HG03064 (cell line): ENCODE measurements at regions not wholly inside any gene's neighbourhood (a gene's known extent, or its start where the extent isn't known, plus 50 kb on each side); places are given as distances from the start of the nearest gene placed in this dataset.

ENCODE experiments used
- ATAC-seq: cut with Tn5 transposase; IDR thresholded peaks from one replicate; pipeline ENCODE4 v1.9.1; 2021; ENCODE audit warnings: low read depth; ENCODE audit not compliant: unreplicated experiment

DNA sequence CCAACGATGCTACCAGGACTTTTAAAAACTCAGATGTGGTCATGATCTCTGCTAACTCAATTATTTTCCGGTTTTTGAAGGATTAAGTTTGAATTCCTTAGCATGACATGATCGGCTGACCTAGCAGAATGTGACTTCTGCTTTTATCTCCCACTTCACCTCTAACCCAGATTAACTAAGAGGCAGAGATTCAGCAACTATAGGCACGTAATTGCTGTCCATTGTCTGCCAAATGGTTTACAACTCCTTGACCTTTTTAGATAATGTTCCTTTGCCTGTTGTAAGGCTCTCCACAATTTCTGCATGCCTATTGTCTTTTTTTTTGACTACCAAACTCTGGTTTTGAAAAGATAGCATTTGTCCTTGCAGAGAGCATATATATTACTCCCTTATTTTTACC, 268.2 kb downstream of the BRINP1 start:
- ATAC-seq, result no peak

- no peak for ATAC-seq
These were observed 254.6 kb downstream of the BRINP1 start for GRCh38 chr9:119114681-119115080.
